Hematopoietic multipotent progenitor cell treated with erythropoietin and hydrocortisone succinate and interleukin-3 and kit ligand, for 8 days (in vitro differentiated cells): ENCODE measurements at regions not wholly inside any gene's neighbourhood (a gene's known extent, or its start where the extent isn't known, plus 50 kb on each side); places are given as distances from the start of the nearest gene placed in this dataset.

Experiments used
- DNase-seq: peaks from one replicate; pipeline ENCODE4 v3.0.0-alpha.2; 2015

- no peak for DNase-seq
Observed at GRCh38 chr2:120461092-120461491, 115.2 kb downstream of the INHBB start.

- no peak for DNase-seq
Observed at GRCh38 chr2:120461546-120462537, 115.9 kb downstream of the INHBB start.

GRCh38 chr2:120463527-120463926 lies 117.6 kb downstream of the INHBB start:
- DNase-seq = no peak

GRCh38 chr2:120463996-120464395 lies 118.1 kb downstream of the INHBB start:
- DNase-seq = no peak

- no peak for DNase-seq
Observed at GRCh38 chr2:120464448-120464931, 118.6 kb downstream of the INHBB start.

GRCh38 chr2:120465012-120465700 lies 119.2 kb downstream of the INHBB start:
- no peak for DNase-seq

- no peak for DNase-seq
Observed at GRCh38 chr2:120465701-120465988, 119.7 kb downstream of the INHBB start.

GRCh38 chr2:120465989-120466703 lies 120.2 kb downstream of the INHBB start:
- no peak for DNase-seq

- DNase-seq = no peak
Observed at GRCh38 chr2:120466704-120467054, 120.7 kb downstream of the INHBB start.

GRCh38 chr2:120468136-120468535 lies 122.2 kb downstream of the INHBB start:
- DNase-seq = no peak

- no peak for DNase-seq
Observed at GRCh38 chr2:120469426-120469825, 123.5 kb downstream of the INHBB start.

- no peak for DNase-seq
Observed at GRCh38 chr2:120470041-120470965, 124.4 kb downstream of the INHBB start.

GRCh38 chr2:120471166-120471565 lies 125.2 kb downstream of the INHBB start:
- no peak for DNase-seq

GRCh38 chr2:120472031-120472430 lies 126.1 kb downstream of the INHBB start:
- DNase-seq = no peak

- no peak for DNase-seq
Observed at GRCh38 chr2:120472891-120473309, 127.0 kb downstream of the INHBB start.

GRCh38 chr2:120473522-120474271 lies 127.8 kb downstream of the INHBB start:
- no peak for DNase-seq

GRCh38 chr2:120474486-120474885 lies 128.6 kb downstream of the INHBB start:
- DNase-seq = no peak

GRCh38 chr2:120476141-120476540 lies 130.2 kb downstream of the INHBB start:
- DNase-seq = no peak

GRCh38 chr2:120477198-120477597 lies 131.3 kb downstream of the INHBB start:
- DNase-seq = no peak

GRCh38 chr2:120477831-120478481 lies 132.0 kb downstream of the INHBB start:
- no peak for DNase-seq

- DNase-seq = no peak
Observed at GRCh38 chr2:120480346-120480902, 134.5 kb downstream of the INHBB start.
